RWPE1 (cell line): ENCODE measurements at regions not wholly inside any gene's neighbourhood (a gene's known extent, or its start where the extent isn't known, plus 50 kb on each side); places are given as distances from the start of the nearest gene placed in this dataset.

Experiments used
- CTCF ChIA-PET: fragments of 350-600 bp; sonication (Branson Sonifier 250); formaldehyde crosslinking; extraction: SDS; loops from one replicate; lab custom pipeline; 2021; lab: Yijun Ruan, JAX
- POLR2A ChIA-PET: fragments of 400-600 bp; formaldehyde crosslinking; extraction: SDS; loops from one replicate; lab custom pipeline; 2020; ENCODE audit warnings: antibody characterized with exemption; ENCODE audit not compliant: low non-redundant PET; lab: Yijun Ruan, JAX
- DNase-seq: peaks from one replicate; pipeline ENCODE4 v3.0.0; 2012; ENCODE audit warnings: low spot score
- H3K27ac ChIP-seq: fragments of 450-650 bp; 2 replicates; pipeline ENCODE4 v1.5.1; 2017
- CTCF ChIP-seq: fragments of 450-650 bp; conservative IDR thresholded peaks from 2 replicates; pipeline ENCODE4 v1.5.1; 2017; ENCODE audit warnings: low read depth, mild to moderate bottlenecking

GRCh38 chr3:191962324-191962723, 501.4 kb downstream of the PYDC2 start:
- no peak overlapping the region for H3K27ac ChIP-seq
- ChIA-PET CTCF (no interaction called here), POLR2A (no interaction called here)
- no peak for DNase-seq
- no peak for TF ChIP-seq CTCF

GRCh38 chr3:191963182-191963581, 502.2 kb downstream of the PYDC2 start:
- DNase-seq = peak; percentile 12
- ChIA-PET POLR2A (no interaction called here), CTCF (no interaction called here)
- no peak for TF ChIP-seq CTCF
- no peak overlapping the region for H3K27ac ChIP-seq

- CTCF ChIA-PET = no interaction called here
- H3K27ac ChIP-seq = no peak overlapping the region
Observed at GRCh38 chr3:191966556-191966955, 505.6 kb downstream of the PYDC2 start.

GRCh38 chr3:191968299-191968698, 507.3 kb downstream of the PYDC2 start:
- POLR2A ChIA-PET = no interaction called here
- no peak for DNase-seq
- CTCF ChIA-PET = no interaction called here
- H3K27ac ChIP-seq = no peak overlapping the region
- TF ChIP-seq CTCF = no peak

More at GRCh38 chr3:191966556-191966955, 505.6 kb downstream of the PYDC2 start:
- TF ChIP-seq CTCF = no peak
- POLR2A ChIA-PET = no interaction called here
- DNase-seq = no peak

GRCh38 chr3:191972714-191973398, 511.9 kb downstream of the PYDC2 start:
- ChIA-PET POLR2A (no interaction called here), CTCF (interaction anchor here (0.6 kb wide), 1 partner anchor 241 kb away, joined by 3 read pairs; no protein-coding TSS in a partner anchor)
- no peak for TF ChIP-seq CTCF
- H3K27ac ChIP-seq = no peak overlapping the region
- no peak for DNase-seq

GRCh38 chr3:191973820-191974219, 512.9 kb downstream of the PYDC2 start:
- TF ChIP-seq CTCF = no peak
- POLR2A ChIA-PET = no interaction called here
- CTCF ChIA-PET = interaction anchor here (0.5 kb wide), 1 partner anchor 838 kb away, joined by 4 read pairs; no protein-coding TSS in a partner anchor
- DNase-seq = no peak
- no peak overlapping the region for H3K27ac ChIP-seq
